HG02840 (cell line): ENCODE measurements at regions not wholly inside any gene's neighbourhood (a gene's known extent, or its start where the extent isn't known, plus 50 kb on each side); places are given as distances from the start of the nearest gene placed in this dataset.
"Not testable (repeated sequence)": the region's sequence is repeated elsewhere in the genome, so short reads cannot be mapped to it uniquely, and the experiment has no call there.

Experiments
- ATAC-seq: cut with Tn5 transposase; IDR thresholded peaks from one replicate; pipeline ENCODE4 v1.9.1; 2021; ENCODE audit warnings: mild to moderate bottlenecking, moderate library complexity, moderate number of reproducible peaks; ENCODE audit not compliant: unreplicated experiment, low FRiP score

GRCh38 chr7:138212314-138212713 is 136.1 kb downstream of the AKR1D1 start:
- no peak for ATAC-seq

GRCh38 chr7:138214926-138215325 is 138.7 kb downstream of the AKR1D1 start:
- ATAC-seq = no peak

DNA sequence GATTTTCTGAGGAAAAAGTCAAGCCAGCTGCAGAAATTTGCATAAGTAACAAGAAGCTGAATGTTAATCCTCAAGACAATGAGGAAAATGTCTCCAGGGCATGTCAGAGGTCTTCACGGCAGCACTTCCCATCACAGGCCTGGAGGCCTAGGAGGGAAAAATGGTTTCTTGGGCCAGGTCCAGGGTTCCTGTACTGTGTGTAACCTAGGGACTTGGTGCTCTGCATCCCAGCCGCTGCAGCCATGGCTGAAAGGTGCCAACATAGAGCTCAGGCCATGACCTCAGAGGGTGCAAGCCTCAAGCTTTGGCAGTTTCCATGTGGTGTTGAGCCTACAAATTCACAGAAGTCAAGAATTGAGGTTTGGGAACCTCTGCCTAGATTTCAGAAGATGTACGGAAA is 144.1 kb downstream of the AKR1D1 start:
- ATAC-seq = not testable (repeated sequence)

DNA sequence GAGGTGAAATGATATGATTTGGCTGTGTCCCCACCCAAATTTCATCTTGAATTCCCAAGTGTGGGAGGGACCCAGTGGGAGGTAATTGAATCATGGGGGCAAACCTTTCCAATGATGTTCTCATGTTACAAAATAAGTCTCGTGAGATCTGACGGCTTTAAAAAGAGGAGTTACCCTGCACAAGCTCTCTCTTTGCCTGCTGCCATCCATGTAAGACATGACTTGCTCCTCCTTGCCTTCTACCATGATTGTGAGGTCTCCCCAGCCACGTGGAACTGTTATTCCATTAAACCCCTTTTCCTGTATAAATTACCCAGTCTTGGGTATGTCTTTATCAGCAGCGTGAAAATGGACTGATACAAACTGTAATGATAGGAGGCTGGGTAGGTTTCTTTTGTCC is 145.1 kb downstream of the AKR1D1 start:
- ATAC-seq = not testable (repeated sequence)

DNA sequence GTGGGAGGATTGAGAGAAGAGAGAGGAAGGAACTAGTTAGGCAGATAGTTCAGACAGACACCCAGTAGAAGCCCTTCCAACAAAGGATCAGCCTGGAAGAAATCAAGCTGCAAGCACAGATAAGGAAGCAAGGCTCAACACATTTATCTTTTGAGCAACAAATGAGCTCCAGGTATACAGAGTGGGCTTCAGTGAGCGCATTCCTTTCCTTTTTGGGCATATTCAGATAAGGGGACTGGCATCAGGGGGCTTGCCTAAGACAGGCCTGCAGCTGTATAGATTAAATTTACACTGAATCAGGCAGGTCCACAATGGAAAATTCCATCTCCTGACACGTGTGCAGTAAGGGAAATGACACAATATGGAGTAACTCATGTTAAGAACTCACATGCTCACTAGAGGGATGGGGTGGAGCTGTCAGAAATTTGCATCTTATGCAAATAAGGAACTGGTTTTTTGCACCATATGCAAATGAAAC is 147.2 kb downstream of the AKR1D1 start:
- no peak for ATAC-seq

DNA sequence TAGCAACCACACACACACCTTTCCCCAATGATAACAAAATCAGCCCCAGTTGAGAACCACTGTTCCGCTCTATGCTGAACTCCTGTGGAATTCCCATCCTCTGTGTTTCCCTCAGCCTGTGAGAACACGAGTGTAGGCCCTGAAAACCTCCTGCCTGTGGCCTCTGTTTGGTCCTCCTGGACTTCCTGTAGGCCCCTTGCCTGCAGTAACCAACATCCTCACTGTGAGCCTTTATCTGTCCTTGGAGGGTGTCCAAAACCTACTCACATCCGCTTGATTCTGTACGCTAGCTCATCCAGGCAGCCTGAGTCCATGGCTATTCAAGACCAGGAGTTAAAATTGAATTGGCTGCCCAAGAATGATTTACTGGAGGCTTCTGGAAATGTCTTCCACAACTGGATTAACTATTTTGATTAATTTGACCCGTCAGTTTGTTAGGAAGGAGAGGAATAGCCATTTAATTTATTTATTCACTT is 149.8 kb downstream of the AKR1D1 start:
- no peak for ATAC-seq

GRCh38 chr7:138226745-138227279 is 150.6 kb downstream of the AKR1D1 start:
- ATAC-seq = no peak

DNA sequence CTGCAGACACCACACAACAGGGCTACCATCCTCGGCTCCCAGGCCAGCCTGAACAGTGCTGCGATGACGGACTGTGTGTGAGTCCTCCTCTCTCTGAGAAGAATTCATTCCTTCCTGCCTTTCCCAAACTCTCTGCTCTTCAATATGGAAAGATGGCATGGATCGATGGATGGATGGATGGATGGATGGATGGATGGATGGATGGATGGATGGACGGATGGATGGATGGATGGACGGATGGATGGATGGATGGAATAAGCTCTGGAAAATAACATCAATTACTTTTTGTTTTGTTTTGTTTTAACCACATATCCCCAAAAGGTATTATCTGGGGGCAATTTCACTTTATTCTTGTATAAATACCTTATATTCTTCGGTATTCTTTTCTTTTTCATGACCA is 151.9 kb downstream of the AKR1D1 start:
- no peak for ATAC-seq

DNA sequence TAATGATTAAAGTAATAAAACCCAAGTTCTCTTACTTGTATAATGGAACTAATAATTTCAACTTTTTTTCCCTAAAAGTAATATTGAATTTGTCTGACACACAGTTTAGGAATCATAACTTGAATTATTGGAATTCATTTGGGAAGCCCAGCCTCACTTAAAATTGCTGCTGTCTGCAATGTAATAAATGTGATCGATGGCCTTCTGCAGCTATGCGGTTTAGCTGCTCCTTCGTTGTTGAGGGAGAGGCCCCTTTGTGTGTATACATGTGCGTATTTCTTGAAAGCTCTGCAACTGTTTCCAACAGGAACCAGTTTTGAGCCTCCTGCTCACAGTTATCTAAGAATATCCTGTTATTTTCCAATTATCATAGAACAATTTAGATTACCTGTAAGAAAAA is 152.5 kb downstream of the AKR1D1 start:
- no peak for ATAC-seq

DNA sequence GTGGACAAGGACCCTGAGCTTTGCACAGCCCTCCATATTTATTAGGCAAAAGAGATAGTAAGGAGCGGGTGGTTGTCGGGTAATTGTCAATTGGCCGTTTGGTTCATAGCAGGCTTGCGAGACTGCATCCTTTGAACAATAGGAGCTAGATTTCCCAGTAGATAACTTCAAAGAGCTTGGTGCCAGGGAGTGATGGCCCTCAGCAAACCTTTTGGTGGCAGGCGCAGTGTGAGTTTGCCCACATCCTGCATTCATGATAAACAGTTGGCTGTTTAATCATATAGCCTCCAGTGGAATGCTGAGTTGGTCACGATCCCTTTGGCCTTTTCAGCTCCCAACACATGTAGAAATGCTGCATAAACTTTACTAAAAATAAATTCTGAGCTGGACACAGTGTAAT is 156.9 kb downstream of the AKR1D1 start:
- no peak for ATAC-seq

DNA sequence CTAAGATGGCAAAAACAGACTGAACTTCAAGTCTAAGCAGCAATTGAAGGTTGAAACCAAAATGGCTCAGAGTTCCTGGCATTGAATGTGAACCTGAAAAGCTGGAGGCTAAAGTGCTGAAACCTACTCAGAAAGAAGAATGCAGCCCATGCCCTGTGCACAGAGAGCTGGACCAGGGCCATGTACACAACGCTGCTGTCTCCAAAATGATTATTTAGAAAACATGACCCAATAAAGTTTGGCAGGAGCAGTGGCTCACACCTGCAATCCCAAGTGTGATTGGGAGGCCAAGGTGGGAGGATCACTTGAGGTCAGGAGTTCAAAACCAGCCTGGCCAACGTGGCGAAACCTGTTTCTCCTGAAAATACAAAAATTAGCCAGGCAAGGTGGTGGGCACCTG is 158.9 kb downstream of the AKR1D1 start:
- ATAC-seq = no peak

- no peak for ATAC-seq
Measured at GRCh38 chr7:138237995-138238394, 161.7 kb downstream of the AKR1D1 start.

DNA sequence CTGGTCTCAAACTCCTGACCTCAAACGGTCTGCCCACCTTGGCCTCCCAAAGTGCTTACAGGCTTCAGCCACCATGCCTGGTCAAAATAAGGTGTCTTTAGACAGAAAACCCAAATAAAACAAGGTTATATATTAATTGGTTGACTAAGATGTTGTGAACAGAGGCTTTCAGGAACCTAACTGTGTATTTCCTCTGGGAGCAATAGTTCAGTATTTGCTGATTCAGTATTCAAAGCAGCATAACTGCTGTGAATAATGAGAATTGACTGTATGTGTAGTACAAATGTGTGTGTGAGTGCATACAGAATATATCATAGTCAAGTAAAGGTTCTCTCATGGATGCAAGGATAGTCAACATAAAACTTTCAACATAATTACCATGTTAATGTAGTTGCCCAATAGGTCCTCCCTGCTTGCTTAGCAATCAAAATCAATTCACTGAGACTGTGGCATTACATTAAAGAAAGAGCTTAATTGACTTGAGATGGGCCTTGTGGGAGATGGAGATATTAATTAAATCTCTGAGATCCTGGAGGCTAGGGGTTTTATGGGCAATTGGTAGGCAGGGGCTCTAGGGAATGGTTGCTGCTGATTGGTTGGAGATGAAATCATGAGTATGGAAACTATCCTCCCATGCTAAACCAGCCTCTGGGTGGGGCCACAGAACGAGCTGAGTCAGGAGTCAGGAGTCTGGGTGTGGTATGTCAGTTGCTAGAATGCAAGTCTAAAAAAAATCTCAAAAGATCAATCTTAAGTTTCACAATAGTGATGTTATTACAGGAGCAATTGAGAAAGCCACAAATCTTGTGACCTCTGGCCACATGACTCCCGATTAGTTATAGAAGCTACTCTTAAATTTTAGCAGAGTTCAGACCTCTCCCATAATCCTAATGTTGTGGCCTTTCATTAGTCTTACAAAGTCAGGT is 162.7 kb downstream of the AKR1D1 start:
- ATAC-seq = no peak

DNA sequence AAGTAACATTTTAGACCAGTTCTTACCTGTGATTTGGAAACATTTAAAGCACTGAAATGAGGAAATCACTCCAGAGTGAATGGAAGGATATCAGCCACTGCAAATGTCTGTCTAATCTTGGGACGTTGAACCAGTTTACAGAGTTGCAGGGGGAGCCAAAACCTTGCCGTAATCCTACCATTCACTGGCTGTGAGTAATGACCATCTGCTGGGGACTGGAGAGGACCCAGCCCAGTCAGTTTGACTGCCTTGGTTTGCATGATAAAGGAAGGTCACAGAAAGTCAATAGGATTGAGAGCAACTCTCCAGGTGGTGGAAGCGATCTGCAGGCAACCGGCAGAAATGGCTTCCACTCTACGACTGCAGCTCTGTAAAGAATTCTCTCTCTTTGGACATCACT is 167.2 kb downstream of the AKR1D1 start:
- ATAC-seq = no peak

DNA sequence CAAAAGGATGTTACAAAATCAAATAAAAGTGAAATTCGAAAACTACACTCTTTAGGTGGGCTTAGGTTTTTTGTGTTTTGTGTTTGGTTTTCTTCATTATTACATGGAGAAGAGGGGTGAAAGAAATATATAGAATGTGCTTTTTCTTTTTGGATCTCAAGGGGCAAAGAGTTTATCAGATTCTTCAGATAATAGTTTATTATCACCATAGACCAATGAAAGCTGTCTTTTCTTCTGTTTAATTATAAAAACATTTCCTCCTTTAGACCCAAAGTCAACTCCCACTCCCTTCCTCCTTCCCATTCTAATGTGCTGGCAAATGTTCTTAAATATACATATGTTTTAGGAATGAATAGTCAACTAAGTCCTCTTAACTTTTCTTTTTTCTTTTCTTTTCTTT is 167.6 kb downstream of the AKR1D1 start:
- ATAC-seq = no peak

DNA sequence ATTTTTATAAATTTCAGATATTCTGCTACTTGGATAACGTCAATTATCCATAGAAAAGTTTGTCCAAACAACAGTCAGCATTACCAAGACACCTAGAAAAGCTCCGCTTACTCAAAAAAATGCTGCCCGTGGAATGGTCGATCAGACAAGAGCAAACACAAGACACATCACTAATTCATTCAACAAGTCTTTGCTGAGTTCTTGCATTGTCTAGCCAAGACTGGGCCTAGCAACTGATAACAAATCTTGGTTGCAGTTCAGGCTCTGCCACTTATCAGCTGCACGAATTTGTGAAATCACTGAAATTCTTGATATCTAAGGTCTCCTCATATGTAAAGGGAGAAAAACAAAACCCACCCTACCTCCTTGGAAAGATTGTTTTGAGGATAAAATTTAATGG is 168.3 kb downstream of the AKR1D1 start:
- no peak for ATAC-seq

DNA sequence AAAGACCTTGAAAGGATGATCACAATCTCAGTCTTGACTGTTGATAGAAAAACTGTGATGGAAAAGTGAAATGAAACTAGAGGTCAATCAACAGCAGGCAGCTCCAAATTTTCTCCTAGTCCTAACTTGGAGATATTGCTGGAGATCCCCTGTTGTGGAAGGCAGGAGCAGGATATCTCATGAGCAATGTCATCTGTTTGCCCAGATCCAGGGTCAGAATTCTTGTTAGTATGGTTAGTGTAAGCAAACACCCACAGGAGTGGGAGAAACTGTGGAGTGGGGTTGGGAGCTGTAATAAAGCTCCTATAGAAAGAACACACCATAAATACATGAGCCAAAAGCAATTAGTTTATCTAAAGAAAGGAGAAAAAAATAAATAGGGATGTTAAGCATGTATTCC is 169.0 kb downstream of the AKR1D1 start:
- ATAC-seq = no peak

DNA sequence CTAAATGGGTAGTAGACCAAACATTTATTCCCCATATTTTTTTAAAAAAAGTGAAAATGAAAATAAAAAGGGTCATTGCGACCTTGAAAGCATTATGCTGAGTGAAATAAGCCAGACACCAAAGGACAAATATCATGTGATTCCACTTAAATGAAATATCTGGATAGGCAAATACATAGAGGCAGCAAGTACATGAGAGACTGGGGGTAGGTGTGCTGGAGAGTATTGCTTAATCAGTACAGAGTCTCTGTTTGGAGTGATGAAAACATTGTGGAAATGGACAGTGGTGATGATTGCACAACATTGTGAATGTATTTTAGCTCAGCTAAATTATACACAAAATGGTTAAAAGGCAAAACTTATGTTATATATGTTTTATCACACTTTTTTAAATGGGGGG is 169.4 kb downstream of the AKR1D1 start:
- ATAC-seq = no peak

DNA sequence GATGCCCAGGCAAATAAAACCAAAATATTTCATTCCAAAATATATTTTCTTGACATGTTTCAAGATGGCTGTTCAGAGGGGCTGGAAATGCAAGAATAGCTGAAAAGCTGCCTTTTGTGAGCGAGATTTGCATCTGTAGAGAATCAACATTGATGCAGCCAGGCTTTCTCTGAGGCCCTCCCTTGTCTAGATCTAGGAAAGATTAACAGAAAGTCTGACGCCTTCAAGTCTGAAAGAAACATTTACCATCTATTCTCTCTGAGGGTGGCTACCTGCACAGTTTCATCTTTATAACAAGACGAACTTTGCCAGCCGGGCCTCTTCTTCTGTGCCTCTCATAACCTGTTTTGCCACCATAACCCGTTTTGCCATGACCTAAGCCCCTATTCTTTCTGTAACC is 170.2 kb downstream of the AKR1D1 start:
- no peak for ATAC-seq

DNA sequence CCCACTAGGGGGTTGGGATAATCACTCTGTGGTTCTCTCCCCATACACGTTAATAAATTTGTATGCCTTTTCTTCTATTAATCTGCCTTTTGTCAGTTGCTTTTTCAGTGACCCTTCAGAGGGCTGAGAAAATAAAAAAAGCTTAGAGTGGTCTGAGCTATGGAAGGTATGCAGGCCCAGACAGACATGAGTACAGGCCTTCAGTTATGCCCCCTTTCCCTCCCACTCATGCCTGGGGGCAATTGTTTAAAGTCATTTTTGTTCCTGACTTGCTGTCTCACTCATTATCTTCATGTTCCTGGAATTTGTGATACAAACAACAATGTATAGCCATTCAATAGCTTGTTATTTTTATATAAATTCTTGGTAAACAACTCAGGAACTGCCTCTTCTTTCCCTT is 170.8 kb downstream of the AKR1D1 start:
- no peak for ATAC-seq

- no peak for ATAC-seq
Measured at GRCh38 chr7:138247568-138248333, 171.5 kb downstream of the AKR1D1 start.
